Testis (tissue), 2 donors: ENCODE measurements at regions not wholly inside any gene's neighbourhood (a gene's known extent, or its start where the extent isn't known, plus 50 kb on each side); places are given as distances from the start of the nearest gene placed in this dataset.

ENCODE experiments used
- POLR2A ChIP-seq: fragments of 450-650 bp; IDR thresholded peaks from one replicate; pipeline ENCODE4 v1.6.1; 2017; ENCODE audit warnings: antibody characterized with exemption, mild to moderate bottlenecking, moderate library complexity
- TF ChIP-seq, protein P1 (sequence below), 3 experiments: fragments of 450-650 bp in 2 of 3; fragments of 200-600 bp in 1 of 3; sonication (generic) in 1 of 3; IDR thresholded peaks; one replicate each; pipeline ENCODE4 v1.5.1; 2016 to 2019; ENCODE audit warnings: antibody characterized with exemption in 3 of 3, mild to moderate bottlenecking in 2 of 3, moderate library complexity in 1 of 3

DNA sequence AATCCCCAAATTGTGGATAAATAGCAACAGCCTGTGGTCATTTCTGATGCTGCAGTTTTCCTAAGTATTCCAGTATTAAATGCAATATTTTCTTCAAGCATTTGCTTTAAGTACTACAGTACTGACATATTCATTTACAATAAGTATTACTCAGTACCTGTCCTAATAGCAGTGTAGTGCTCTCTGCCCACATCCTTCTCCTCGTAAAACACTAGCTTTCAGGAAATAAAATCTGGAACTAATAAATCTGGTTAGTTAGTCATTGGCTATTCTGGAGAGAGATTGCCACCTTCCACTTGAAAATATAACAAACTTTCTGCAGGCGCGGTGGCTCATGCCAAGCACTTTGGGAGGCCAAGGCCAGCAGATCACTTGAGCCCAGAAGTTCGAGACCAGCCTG lies 441.5 kb downstream of the PRKD1 start:
- no peak for TF ChIP-seq POLR2A
- TF ChIP-seq, protein P1, sequence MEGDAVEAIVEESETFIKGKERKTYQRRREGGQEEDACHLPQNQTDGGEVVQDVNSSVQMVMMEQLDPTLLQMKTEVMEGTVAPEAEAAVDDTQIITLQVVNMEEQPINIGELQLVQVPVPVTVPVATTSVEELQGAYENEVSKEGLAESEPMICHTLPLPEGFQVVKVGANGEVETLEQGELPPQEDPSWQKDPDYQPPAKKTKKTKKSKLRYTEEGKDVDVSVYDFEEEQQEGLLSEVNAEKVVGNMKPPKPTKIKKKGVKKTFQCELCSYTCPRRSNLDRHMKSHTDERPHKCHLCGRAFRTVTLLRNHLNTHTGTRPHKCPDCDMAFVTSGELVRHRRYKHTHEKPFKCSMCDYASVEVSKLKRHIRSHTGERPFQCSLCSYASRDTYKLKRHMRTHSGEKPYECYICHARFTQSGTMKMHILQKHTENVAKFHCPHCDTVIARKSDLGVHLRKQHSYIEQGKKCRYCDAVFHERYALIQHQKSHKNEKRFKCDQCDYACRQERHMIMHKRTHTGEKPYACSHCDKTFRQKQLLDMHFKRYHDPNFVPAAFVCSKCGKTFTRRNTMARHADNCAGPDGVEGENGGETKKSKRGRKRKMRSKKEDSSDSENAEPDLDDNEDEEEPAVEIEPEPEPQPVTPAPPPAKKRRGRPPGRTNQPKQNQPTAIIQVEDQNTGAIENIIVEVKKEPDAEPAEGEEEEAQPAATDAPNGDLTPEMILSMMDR (IDR thresholded peaks at IDR 0.05), result no peak
